H1 (cell line): ENCODE measurements at regions not wholly inside any gene's neighbourhood (a gene's known extent, or its start where the extent isn't known, plus 50 kb on each side); places are given as distances from the start of the nearest gene placed in this dataset.

Experiments used
- CTCF ChIA-PET: fragments of 300-600 bp; sonication (Branson Sonifier 250); formaldehyde crosslinking; loops from one replicate; lab custom pipeline; 2021; ENCODE audit not compliant: partially characterized antibody; lab: Charles Lee
- POLR2A ChIA-PET: fragments of 300-600 bp; sonication (Branson Sonifier 250); formaldehyde crosslinking; loops from one replicate; lab custom pipeline; 2021; ENCODE audit warnings: inconsistent platforms; ENCODE audit not compliant: partially characterized antibody; lab: Charles Lee
- DNase-seq, 2 experiments: peaks; one replicate each; pipeline versions ENCODE4 v3.0.0 to v3.0.0-alpha.2; 2010 to 2022; ENCODE audit warnings: low spot score in 2 of 2, low read depth in 1 of 2, mixed read lengths in 1 of 2
- FAIRE-seq: peaks from 2 replicates; lab custom pipeline; 2011; peaks lifted over from hg19 to GRCh38; lab: Jason Lieb, UNC
- H2AFZ ChIP-seq: 2 replicates; pipeline ENCODE4 v1.8.1; 2012; ENCODE audit warnings: low read length, inconsistent platforms
- H2AK5ac ChIP-seq: 2 replicates; pipeline ENCODE4 v1.6.1; 2013; ENCODE audit warnings: low read depth, low read length
- H2BK120ac ChIP-seq: replicated peaks from 2 replicates; pipeline ENCODE3; 2013; ENCODE audit warnings: low read depth, low read length, inconsistent platforms
- H2BK12ac ChIP-seq: 2 replicates; pipeline ENCODE4 v1.6.1; 2013; ENCODE audit warnings: low read depth, low read length
- H2BK15ac ChIP-seq: 2 replicates; pipeline ENCODE4 v1.6.1; 2013; ENCODE audit warnings: low read length
- H2BK20ac ChIP-seq: 2 replicates; pipeline ENCODE4 v1.6.1; 2013; ENCODE audit warnings: low read length
- H2BK5ac ChIP-seq: 2 replicates; pipeline ENCODE4 v1.6.1; 2013; ENCODE audit warnings: low read depth, low read length
- H3K14ac ChIP-seq: 2 replicates; pipeline ENCODE4 v1.6.1; 2013; ENCODE audit warnings: inconsistent platforms; ENCODE audit not compliant: insufficient read length
- H3K18ac ChIP-seq: 2 replicates; pipeline ENCODE4 v1.6.1; 2013; ENCODE audit warnings: low read length; ENCODE audit errors: extremely low read depth
- H3K23ac ChIP-seq: 2 replicates; pipeline ENCODE4 v1.6.1; 2013; ENCODE audit warnings: inconsistent platforms; ENCODE audit not compliant: insufficient read length
- H3K23me2 ChIP-seq: 2 replicates; pipeline ENCODE4 v1.6.1; 2013; ENCODE audit warnings: low read depth, low read length
- H3K27ac ChIP-seq: 2 replicates; pipeline ENCODE4 v1.6.1; 2011; ENCODE audit warnings: low read depth, low read length, inconsistent platforms
- H3K27me3 ChIP-seq, 4 experiments: replicated peaks in 1 of 4; 1 replicate in 1 of 4; 2 replicates in 3 of 4; pipeline versions ENCODE4 v1.6.1 to v1.8.1; 2011 to 2013; ENCODE audit warnings: low read length in 3 of 4, mild to moderate bottlenecking in 3 of 4, inconsistent platforms in 2 of 4, mixed read lengths in 2 of 4, moderate library complexity in 1 of 4; ENCODE audit not compliant: control insufficient read depth in 3 of 4, insufficient read depth in 3 of 4; ENCODE audit errors: extremely low read depth in 1 of 4
- H3K36me3 ChIP-seq, 4 experiments: 2 replicates each; pipeline versions ENCODE4 v1.6.1 to v1.8.1; 2011 to 2013; ENCODE audit warnings: mild to moderate bottlenecking in 4 of 4, low read length in 3 of 4, moderate library complexity in 2 of 4, control low read depth in 1 of 4, inconsistent platforms in 1 of 4; ENCODE audit not compliant: insufficient read depth in 4 of 4, control insufficient read depth in 2 of 4
- H3K4ac ChIP-seq: replicated peaks from 2 replicates; pipeline ENCODE3; 2013; ENCODE audit warnings: low read length, low read depth, mixed read lengths, inconsistent platforms; ENCODE audit not compliant: insufficient read length
- H3K4me1 ChIP-seq, 4 experiments: replicated peaks in 1 of 4; 1 replicate in 1 of 4; 2 replicates in 3 of 4; pipeline versions ENCODE4 v1.6.1 to v1.8.1; 2011 to 2013; ENCODE audit warnings: low read length in 3 of 4, inconsistent platforms in 2 of 4, mixed read lengths in 1 of 4; ENCODE audit not compliant: insufficient read depth in 4 of 4, control insufficient read depth in 3 of 4
- H3K4me2 ChIP-seq, 2 experiments: 2 replicates each; pipeline versions ENCODE4 v1.6.1 to v1.8.1; 2011 to 2013; ENCODE audit warnings: low read depth in 2 of 2, low read length in 2 of 2, control low read depth in 1 of 2, inconsistent platforms in 1 of 2, mild to moderate bottlenecking in 1 of 2; ENCODE audit not compliant: insufficient read depth in 1 of 2
- H3K4me3 ChIP-seq, 4 experiments: fragments of 200-600, 300-600 bp in 1 of 4; sonication (generic), shearing (Covaris generic), sonication (Bioruptor Twin) in 1 of 4; 2 replicates each; pipeline versions ENCODE4 v1.5.1 to v1.8.1; 2011 to 2016; ENCODE audit warnings: low read length in 4 of 4, low read depth in 3 of 4, control low read depth in 2 of 4, inconsistent platforms in 2 of 4, mild to moderate bottlenecking in 2 of 4, mixed read lengths in 1 of 4, moderate library complexity in 1 of 4; ENCODE audit not compliant: insufficient read depth in 2 of 4; ENCODE audit errors: extremely low read depth in 1 of 4
- H3K56ac ChIP-seq: replicated peaks from 2 replicates; pipeline ENCODE3; 2013; ENCODE audit warnings: low read depth, mild to moderate bottlenecking, mixed read lengths, low read length, inconsistent platforms; ENCODE audit not compliant: insufficient read length
- H3K79me1 ChIP-seq: 2 replicates; pipeline ENCODE4 v1.6.1; 2013; ENCODE audit warnings: low read depth, low read length, control low read depth
- H3K79me2 ChIP-seq, 2 experiments: 2 replicates each; pipeline versions ENCODE4 v1.6.1 to v1.8.1; 2012 to 2013; ENCODE audit warnings: low read length in 2 of 2, mild to moderate bottlenecking in 2 of 2, inconsistent platforms in 1 of 2; ENCODE audit not compliant: insufficient read depth in 2 of 2, control insufficient read depth in 1 of 2
- H3K9ac ChIP-seq, 4 experiments: replicated peaks in 1 of 4; 1 replicate in 1 of 4; 2 replicates in 3 of 4; pipeline versions ENCODE4 v1.6.1 to v1.8.1; 2011 to 2013; ENCODE audit warnings: low read depth in 3 of 4, low read length in 3 of 4, control low read depth in 2 of 4, mild to moderate bottlenecking in 2 of 4, moderate library complexity in 2 of 4, inconsistent platforms in 1 of 4; ENCODE audit errors: extremely low read depth in 1 of 4
- H3K9me3 ChIP-seq, 2 experiments: 2 replicates each; pipeline versions ENCODE4 v1.6.1 to v1.8.1; 2012 to 2013; ENCODE audit warnings: mild to moderate bottlenecking in 2 of 2, moderate library complexity in 2 of 2, control low read depth in 1 of 2, inconsistent platforms in 1 of 2, low read depth in 1 of 2, low read length in 1 of 2, mixed read lengths in 1 of 2; ENCODE audit not compliant: insufficient read depth in 2 of 2
- H4K20me1 ChIP-seq, 2 experiments: replicated peaks in 1 of 2; 2 replicates each; pipeline versions ENCODE3 to v1.8.1; 2011 to 2013; ENCODE audit warnings: inconsistent platforms in 2 of 2, low read length in 2 of 2, mild to moderate bottlenecking in 1 of 2; ENCODE audit not compliant: insufficient read depth in 2 of 2, control insufficient read depth in 1 of 2
- H4K5ac ChIP-seq: 2 replicates; pipeline ENCODE4 v1.6.1; 2013; ENCODE audit warnings: low read length, low read depth, mixed read lengths, inconsistent platforms; ENCODE audit not compliant: insufficient read length
- H4K8ac ChIP-seq: 2 replicates; pipeline ENCODE4 v1.8.0; 2013; ENCODE audit warnings: mild to moderate bottlenecking, moderate library complexity, low read length, inconsistent platforms; ENCODE audit not compliant: insufficient read depth; ENCODE audit errors: extremely low read depth
- H4K91ac ChIP-seq: replicated peaks from 2 replicates; pipeline ENCODE3; 2013; ENCODE audit warnings: low read length, mixed read lengths, inconsistent platforms; ENCODE audit not compliant: insufficient read length
- CBX8 ChIP-seq: fragments of 300-800, 300-1000 bp; sonication (generic); IDR thresholded peaks from 2 replicates; pipeline ENCODE4 v1.7.1; 2016; ENCODE audit warnings: low read depth, low read length, borderline replicate concordance
- CHD2 ChIP-seq: IDR thresholded peaks from 2 replicates; pipeline ENCODE4 v1.6.1; 2012; ENCODE audit warnings: low read length, improper control_type of control experiment
- CTBP2 ChIP-seq: IDR thresholded peaks from 2 replicates; pipeline ENCODE4 v1.7.0; 2011; ENCODE audit warnings: borderline replicate concordance, mild to moderate bottlenecking, moderate library complexity, mixed read lengths, low read length; ENCODE audit not compliant: insufficient read depth, insufficient read length
- CTCF ChIP-seq, 3 experiments: IDR thresholded peaks; 1 replicate in 2 of 3; 2 replicates in 1 of 3; pipeline versions ENCODE4 v1.5.1 to v1.6.1; 2011; ENCODE audit warnings: low read length in 3 of 3, mild to moderate bottlenecking in 3 of 3, inconsistent platforms in 2 of 3, low read depth in 1 of 3, moderate library complexity in 1 of 3; ENCODE audit not compliant: insufficient read depth in 1 of 3; ENCODE audit errors: control extremely low read depth in 1 of 3
- GTF2F1 ChIP-seq: IDR thresholded peaks from 2 replicates; pipeline ENCODE4 v1.6.1; 2012; ENCODE audit warnings: low read depth, low read length, improper control_type of control experiment, borderline replicate concordance
- JUND ChIP-seq: IDR thresholded peaks from 2 replicates; pipeline ENCODE4 v1.6.1; 2011; ENCODE audit warnings: mild to moderate bottlenecking, improper control_type of control experiment, low read length
- PHF8 ChIP-seq: fragments of 200-600 bp; sonication (generic); conservative IDR thresholded peaks from 2 replicates; pipeline ENCODE4 v1.7.1; 2012; ENCODE audit warnings: low read depth, mild to moderate bottlenecking, inconsistent platforms, low read length, moderate library complexity
- POLR2AphosphoS5 ChIP-seq: IDR thresholded peaks from 2 replicates; pipeline ENCODE4 v1.6.1; 2011; ENCODE audit warnings: low read depth, low read length
- RAD21 ChIP-seq, 2 experiments: IDR thresholded peaks in 1 of 2; conservative IDR thresholded peaks in 1 of 2; 2 replicates each; pipeline ENCODE4 v1.6.1; 2011; ENCODE audit warnings: low read depth in 2 of 2, low read length in 2 of 2, improper control_type of control experiment in 1 of 2, inconsistent platforms in 1 of 2, mild to moderate bottlenecking in 1 of 2, moderate library complexity in 1 of 2
- SP1 ChIP-seq: IDR thresholded peaks from 2 replicates; pipeline ENCODE4 v1.6.1; 2011; ENCODE audit warnings: low read depth, low read length
- WGBS, 2 experiments: shearing (Covaris generic) in 1 of 2; methylation state at CpG; one replicate each; pipeline versions ENCODE4 v1.1.6 to v1.1.7; 2013 to 2015; ENCODE audit warnings: low lambda C conversion rate in 2 of 2, mixed read lengths in 2 of 2, inconsistent platforms in 1 of 2, low coverage in 1 of 2, missing lambda C conversion rate in 1 of 2; ENCODE audit not compliant: insufficient replicate concordance in 2 of 2, insufficient coverage in 1 of 2, insufficient read length in 1 of 2; ENCODE audit errors: extremely low coverage in 1 of 2, missing lambda C conversion rate in 1 of 2; 5-methylcytosine and 5-hydroxymethylcytosine counted together
- TF ChIP-seq, protein P1 (sequence below): IDR thresholded peaks from 2 replicates; pipeline ENCODE4 v1.6.1; 2011; ENCODE audit warnings: low read depth, mild to moderate bottlenecking, low read length; ENCODE audit not compliant: insufficient read depth

GRCh38 chr13:19083340-19083739 is 98.3 kb downstream of the TUBA3C start:
- Histone ChIP-seq H2BK15ac (no peak overlapping the region), H2BK20ac (no peak overlapping the region), H3K56ac (no peak overlapping the region), H3K36me3 (no peaks in the 10 kb centered on the region), H2BK12ac (no peak overlapping the region), H2BK5ac (no peak overlapping the region), H4K5ac (no peak overlapping the region), H4K20me1 (no peaks in the 10 kb centered on the region), H3K9me3 (peaks cover 67 to 71% of the 10 kb centered on the region in 2 experiments), H3K23ac (no peak overlapping the region), H3K79me1 (no peaks in the 10 kb centered on the region), H2AFZ (no peak overlapping the region), H4K91ac (no peak overlapping the region), H3K79me2 (no peaks in the 10 kb centered on the region), H3K9ac (no peak overlapping the region), H3K27me3 (peaks cover 0 to 1% (median 0%) of the 10 kb centered on the region in 4 experiments; a peak in 1 of 7 replicates), H3K14ac (no peak overlapping the region), H3K4me1 (no peaks in the 10 kb centered on the region), H3K4me3 (no peak overlapping the region), H3K18ac (no peak overlapping the region), H3K27ac (no peak overlapping the region), H2AK5ac (no peak overlapping the region), H2BK120ac (no peak overlapping the region), H4K8ac (no peak overlapping the region), H3K4me2 (no peak overlapping the region), H3K23me2 (no peaks in the 10 kb centered on the region), H3K4ac (no peak overlapping the region)
- CTCF ChIA-PET: no interaction called here
- DNase-seq (no peak), FAIRE-seq (no peak)
- 82% methylated on average over 3 of the region's 3 CpGs; no CpG with 5 or more reads in 1 of the 2 experiments for WGBS, 2 experiments
- POLR2A ChIA-PET: no interaction called here
- TF ChIP-seq, protein P1, sequence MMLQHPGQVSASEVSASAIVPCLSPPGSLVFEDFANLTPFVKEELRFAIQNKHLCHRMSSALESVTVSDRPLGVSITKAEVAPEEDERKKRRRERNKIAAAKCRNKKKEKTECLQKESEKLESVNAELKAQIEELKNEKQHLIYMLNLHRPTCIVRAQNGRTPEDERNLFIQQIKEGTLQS: no peak
- TF ChIP-seq JUND: no peak
- no peak for TF ChIP-seq POLR2AphosphoS5
- TF ChIP-seq RAD21 (IDR thresholded peaks at IDR 0.05 in 1 of 2, conservative IDR thresholded peaks at IDR 0.05 in 1 of 2; ENCODE audit: low read depth in 2 of 2, low read length in 2 of 2): no peak
- TF ChIP-seq CBX8: no peak
- TF ChIP-seq SP1: no peak
- no peak for TF ChIP-seq CTBP2
- TF ChIP-seq GTF2F1: no peak
- TF ChIP-seq CTCF (IDR thresholded peaks at IDR 0.05; ENCODE audit: control extremely low read depth in 1 of 3, insufficient read depth in 1 of 3, low read depth in 1 of 3, low read length in 3 of 3): no peak
- TF ChIP-seq PHF8: no peak
- TF ChIP-seq CHD2: no peak
